GM12878 (cell line): ENCODE measurements at regions not wholly inside any gene's neighbourhood (a gene's known extent, or its start where the extent isn't known, plus 50 kb on each side); places are given as distances from the start of the nearest gene placed in this dataset.

Experiments
- CBX3 ChIP-seq: fragments of 200-600 bp; sonication (generic); IDR thresholded peaks from 2 replicates; pipeline ENCODE4 v1.6.1; 2016; ENCODE audit warnings: low read depth, borderline replicate concordance
- EZH2 ChIP-seq: IDR thresholded peaks from 2 replicates; pipeline ENCODE4 v1.6.1; 2012; ENCODE audit warnings: low read depth, mild to moderate bottlenecking, control low read depth, inconsistent platforms, low read length, borderline replicate concordance; ENCODE audit not compliant: control insufficient read depth
- FOXM1 ChIP-seq: IDR thresholded peaks from 2 replicates; pipeline ENCODE4 v1.6.1; 2012; ENCODE audit warnings: low read depth, mild to moderate bottlenecking, inconsistent platforms, low read length, moderate library complexity
- POLR2A ChIP-seq: IDR thresholded peaks from 2 replicates; pipeline ENCODE4 v1.6.1; 2011; ENCODE audit warnings: low read depth, mild to moderate bottlenecking, low read length
- RAD51 ChIP-seq: fragments of 450-650 bp; IDR thresholded peaks from 2 replicates; pipeline ENCODE4 v1.6.1; 2016; ENCODE audit warnings: moderate library complexity, mild to moderate bottlenecking, inconsistent platforms
- SREBF2 ChIP-seq: IDR thresholded peaks from 2 replicates; pipeline ENCODE4 v1.6.1; 2012; ENCODE audit warnings: mild to moderate bottlenecking, low read length
- TAF1 ChIP-seq: IDR thresholded peaks from 2 replicates; pipeline ENCODE4 v1.6.1; 2011; ENCODE audit warnings: mild to moderate bottlenecking, low read depth, low read length, borderline replicate concordance
- TBL1XR1 ChIP-seq: IDR thresholded peaks from 2 replicates; pipeline ENCODE4 v1.6.1; 2012; ENCODE audit warnings: low read depth, low read length, improper control_type of control experiment
- TCF7 ChIP-seq: IDR thresholded peaks from 2 replicates; pipeline ENCODE4 v1.6.1; 2014; ENCODE audit warnings: antibody characterized with exemption, borderline replicate concordance
- TF ChIP-seq, protein P1 (sequence below), 3 experiments: IDR thresholded peaks in 2 of 3; conservative IDR thresholded peaks in 1 of 3; 2 replicates each; pipeline ENCODE4 v1.5.1; 2011; ENCODE audit warnings: low read depth in 3 of 3, low read length in 3 of 3, mild to moderate bottlenecking in 3 of 3, control low read depth in 2 of 3, moderate library complexity in 2 of 3, inconsistent platforms in 1 of 3, mixed read lengths in 1 of 3; ENCODE audit not compliant: control insufficient read depth in 2 of 3, insufficient read depth in 1 of 3; ENCODE audit errors: extremely low read depth in 1 of 3

DNA sequence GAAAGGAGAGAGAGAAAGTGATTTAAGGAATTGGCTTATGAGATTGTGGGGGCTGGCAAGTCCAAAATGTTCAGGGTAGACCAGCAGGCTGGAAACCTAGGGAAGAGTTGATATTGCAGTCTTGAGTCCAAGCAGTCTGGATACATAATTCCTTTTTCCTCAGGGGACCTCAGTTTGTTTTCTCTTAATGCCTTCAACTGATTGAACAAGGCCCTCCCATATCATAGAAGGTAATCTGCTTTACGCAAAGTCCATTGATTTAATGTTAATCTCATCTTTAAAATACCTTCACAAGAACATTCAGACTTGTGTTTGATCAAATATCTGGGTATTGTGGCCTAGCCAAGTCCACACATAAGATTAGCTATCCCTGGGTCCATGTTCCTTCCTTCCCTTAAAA is 494.7 kb downstream of the INSC start:
- TF ChIP-seq TCF7, result no peak
- TF ChIP-seq, protein P1, sequence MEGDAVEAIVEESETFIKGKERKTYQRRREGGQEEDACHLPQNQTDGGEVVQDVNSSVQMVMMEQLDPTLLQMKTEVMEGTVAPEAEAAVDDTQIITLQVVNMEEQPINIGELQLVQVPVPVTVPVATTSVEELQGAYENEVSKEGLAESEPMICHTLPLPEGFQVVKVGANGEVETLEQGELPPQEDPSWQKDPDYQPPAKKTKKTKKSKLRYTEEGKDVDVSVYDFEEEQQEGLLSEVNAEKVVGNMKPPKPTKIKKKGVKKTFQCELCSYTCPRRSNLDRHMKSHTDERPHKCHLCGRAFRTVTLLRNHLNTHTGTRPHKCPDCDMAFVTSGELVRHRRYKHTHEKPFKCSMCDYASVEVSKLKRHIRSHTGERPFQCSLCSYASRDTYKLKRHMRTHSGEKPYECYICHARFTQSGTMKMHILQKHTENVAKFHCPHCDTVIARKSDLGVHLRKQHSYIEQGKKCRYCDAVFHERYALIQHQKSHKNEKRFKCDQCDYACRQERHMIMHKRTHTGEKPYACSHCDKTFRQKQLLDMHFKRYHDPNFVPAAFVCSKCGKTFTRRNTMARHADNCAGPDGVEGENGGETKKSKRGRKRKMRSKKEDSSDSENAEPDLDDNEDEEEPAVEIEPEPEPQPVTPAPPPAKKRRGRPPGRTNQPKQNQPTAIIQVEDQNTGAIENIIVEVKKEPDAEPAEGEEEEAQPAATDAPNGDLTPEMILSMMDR (IDR thresholded peaks at IDR 0.05 in 2 of 3, conservative IDR thresholded peaks at IDR 0.05 in 1 of 3; ENCODE audit: control insufficient read depth in 2 of 3, extremely low read depth in 1 of 3, insufficient read depth in 1 of 3, low read depth in 3 of 3, low read length in 3 of 3), result no peak
- no peak for TF ChIP-seq TBL1XR1
- no peak for TF ChIP-seq POLR2A
- TF ChIP-seq RAD51, result no peak
- TF ChIP-seq SREBF2, result no peak
- no peak for TF ChIP-seq CBX3
- TF ChIP-seq TAF1, result no peak
- no peak for TF ChIP-seq EZH2
- no peak for TF ChIP-seq FOXM1
